HCT116 (cell line): ENCODE measurements at regions not wholly inside any gene's neighbourhood (a gene's known extent, or its start where the extent isn't known, plus 50 kb on each side); places are given as distances from the start of the nearest gene placed in this dataset.

ENCODE experiments used
- JUND ChIP-seq: IDR thresholded peaks from 2 replicates; pipeline ENCODE4 v1.6.1; 2012
- POLR2AphosphoS5 ChIP-seq: IDR thresholded peaks from 2 replicates; pipeline ENCODE4 v1.6.1; 2011; ENCODE audit warnings: mild to moderate bottlenecking, low read depth, low read length, moderate library complexity
- RAD21 ChIP-seq: IDR thresholded peaks from 2 replicates; pipeline ENCODE4 v1.6.1; 2012; ENCODE audit warnings: low read depth, mild to moderate bottlenecking
- TF ChIP-seq, protein P1 (sequence below), 3 experiments: fragments of 200-600 bp in 1 of 3; sonication (generic) in 1 of 3; IDR thresholded peaks in 2 of 3; conservative IDR thresholded peaks in 1 of 3; 2 replicates each; pipeline ENCODE4 v1.5.1; 2012 to 2017; ENCODE audit warnings: low read depth in 2 of 3, low read length in 2 of 3, antibody characterized with exemption in 1 of 3, borderline replicate concordance in 1 of 3, control low read depth in 1 of 3, mild to moderate bottlenecking in 1 of 3, mixed read lengths in 1 of 3, mixed run types in 1 of 3, moderate library complexity in 1 of 3; ENCODE audit not compliant: insufficient read depth in 1 of 3
- TF ChIP-seq, protein P2 (sequence below): IDR thresholded peaks from 2 replicates; pipeline ENCODE4 v1.6.1; 2012

DNA sequence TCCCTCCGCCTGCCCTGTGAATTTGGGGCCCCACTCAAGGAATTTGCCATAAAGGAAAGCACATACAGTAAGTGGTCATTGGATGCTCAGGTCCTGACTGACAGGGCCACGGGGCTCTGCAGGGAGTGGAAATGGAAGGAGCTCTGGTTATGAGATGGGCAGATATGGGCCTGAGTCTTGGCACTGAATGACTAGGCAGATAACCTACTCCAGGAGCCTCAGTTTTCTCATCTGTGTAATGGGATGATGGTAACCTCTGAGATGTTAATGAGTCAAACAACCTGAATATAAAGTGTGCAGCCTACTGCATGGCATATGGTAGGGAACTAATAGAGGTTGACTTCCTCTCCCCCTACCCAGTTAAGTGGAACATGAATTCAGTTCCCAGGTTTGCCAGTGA, 56.4 kb upstream of the NAA20 start:
- TF ChIP-seq, protein P1, sequence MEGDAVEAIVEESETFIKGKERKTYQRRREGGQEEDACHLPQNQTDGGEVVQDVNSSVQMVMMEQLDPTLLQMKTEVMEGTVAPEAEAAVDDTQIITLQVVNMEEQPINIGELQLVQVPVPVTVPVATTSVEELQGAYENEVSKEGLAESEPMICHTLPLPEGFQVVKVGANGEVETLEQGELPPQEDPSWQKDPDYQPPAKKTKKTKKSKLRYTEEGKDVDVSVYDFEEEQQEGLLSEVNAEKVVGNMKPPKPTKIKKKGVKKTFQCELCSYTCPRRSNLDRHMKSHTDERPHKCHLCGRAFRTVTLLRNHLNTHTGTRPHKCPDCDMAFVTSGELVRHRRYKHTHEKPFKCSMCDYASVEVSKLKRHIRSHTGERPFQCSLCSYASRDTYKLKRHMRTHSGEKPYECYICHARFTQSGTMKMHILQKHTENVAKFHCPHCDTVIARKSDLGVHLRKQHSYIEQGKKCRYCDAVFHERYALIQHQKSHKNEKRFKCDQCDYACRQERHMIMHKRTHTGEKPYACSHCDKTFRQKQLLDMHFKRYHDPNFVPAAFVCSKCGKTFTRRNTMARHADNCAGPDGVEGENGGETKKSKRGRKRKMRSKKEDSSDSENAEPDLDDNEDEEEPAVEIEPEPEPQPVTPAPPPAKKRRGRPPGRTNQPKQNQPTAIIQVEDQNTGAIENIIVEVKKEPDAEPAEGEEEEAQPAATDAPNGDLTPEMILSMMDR (IDR thresholded peaks at IDR 0.05 in 2 of 3, conservative IDR thresholded peaks at IDR 0.05 in 1 of 3; ENCODE audit: borderline replicate concordance in 1 of 3, insufficient read depth in 1 of 3, low read depth in 2 of 3, low read length in 2 of 3), result no peak
- TF ChIP-seq, protein P2, sequence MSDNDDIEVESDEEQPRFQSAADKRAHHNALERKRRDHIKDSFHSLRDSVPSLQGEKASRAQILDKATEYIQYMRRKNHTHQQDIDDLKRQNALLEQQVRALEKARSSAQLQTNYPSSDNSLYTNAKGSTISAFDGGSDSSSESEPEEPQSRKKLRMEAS, result no peak
- no peak for TF ChIP-seq POLR2AphosphoS5
- no peak for TF ChIP-seq RAD21
- no peak for TF ChIP-seq JUND
